DOHH2 (cell line): ENCODE measurements at regions not wholly inside any gene's neighbourhood (a gene's known extent, or its start where the extent isn't known, plus 50 kb on each side); places are given as distances from the start of the nearest gene placed in this dataset.

Experiments used
- EZH2phosphoT487 ChIP-seq: fragments of 200-600 bp; sonication (generic); IDR thresholded peaks from 2 replicates; pipeline ENCODE4 v1.6.1; 2017; ENCODE audit warnings: borderline replicate concordance, mild to moderate bottlenecking, antibody characterized with exemption, low read length, moderate library complexity, mixed read lengths
- TF ChIP-seq, protein P1 (sequence below): fragments of 200-600 bp; sonication (generic); IDR thresholded peaks from one replicate; pipeline ENCODE4 v1.5.1; 2014; ENCODE audit warnings: antibody characterized with exemption, mild to moderate bottlenecking, low read depth, low read length; ENCODE audit not compliant: poor library complexity, severe bottlenecking

DNA sequence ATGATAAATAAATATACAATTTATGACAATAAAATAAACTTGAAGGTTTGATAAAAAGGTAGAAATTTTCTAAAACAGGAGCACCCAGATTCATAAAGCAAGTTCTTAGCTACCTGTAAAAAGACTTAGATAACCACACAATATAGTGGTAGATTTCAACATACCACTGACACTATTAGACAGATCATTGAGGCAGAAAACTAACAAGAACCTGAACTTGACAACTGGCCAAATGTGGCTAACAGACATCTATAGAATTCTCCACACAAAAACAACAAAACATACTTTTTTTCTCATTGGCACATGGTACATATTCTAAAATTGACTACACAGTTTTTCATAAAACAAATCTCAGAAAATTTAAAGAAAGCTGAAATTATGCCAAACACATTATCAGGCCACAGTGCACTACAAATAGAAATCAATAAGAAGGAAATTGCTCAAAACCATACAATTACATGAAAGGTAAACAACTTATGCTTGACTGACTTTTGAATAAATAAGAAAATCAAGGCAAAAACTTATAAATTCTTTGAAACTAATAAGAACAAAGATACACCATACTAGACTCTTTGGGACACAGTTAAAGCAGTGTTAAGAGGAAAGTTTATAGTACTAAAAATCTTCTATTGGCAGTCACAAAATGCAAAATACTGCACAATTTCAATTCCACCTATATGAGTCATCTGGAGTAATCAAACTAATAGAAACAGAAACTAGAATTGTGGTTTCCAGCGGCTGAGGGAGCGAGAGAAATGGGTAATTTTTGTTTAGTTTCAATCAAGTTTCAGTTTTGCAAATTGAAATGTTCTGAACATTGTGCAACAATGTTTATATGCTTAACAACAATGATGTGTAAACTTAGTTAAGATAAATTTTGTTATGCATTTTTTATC is 925.6 kb downstream of the SH3BGRL start:
- TF ChIP-seq, protein P1, sequence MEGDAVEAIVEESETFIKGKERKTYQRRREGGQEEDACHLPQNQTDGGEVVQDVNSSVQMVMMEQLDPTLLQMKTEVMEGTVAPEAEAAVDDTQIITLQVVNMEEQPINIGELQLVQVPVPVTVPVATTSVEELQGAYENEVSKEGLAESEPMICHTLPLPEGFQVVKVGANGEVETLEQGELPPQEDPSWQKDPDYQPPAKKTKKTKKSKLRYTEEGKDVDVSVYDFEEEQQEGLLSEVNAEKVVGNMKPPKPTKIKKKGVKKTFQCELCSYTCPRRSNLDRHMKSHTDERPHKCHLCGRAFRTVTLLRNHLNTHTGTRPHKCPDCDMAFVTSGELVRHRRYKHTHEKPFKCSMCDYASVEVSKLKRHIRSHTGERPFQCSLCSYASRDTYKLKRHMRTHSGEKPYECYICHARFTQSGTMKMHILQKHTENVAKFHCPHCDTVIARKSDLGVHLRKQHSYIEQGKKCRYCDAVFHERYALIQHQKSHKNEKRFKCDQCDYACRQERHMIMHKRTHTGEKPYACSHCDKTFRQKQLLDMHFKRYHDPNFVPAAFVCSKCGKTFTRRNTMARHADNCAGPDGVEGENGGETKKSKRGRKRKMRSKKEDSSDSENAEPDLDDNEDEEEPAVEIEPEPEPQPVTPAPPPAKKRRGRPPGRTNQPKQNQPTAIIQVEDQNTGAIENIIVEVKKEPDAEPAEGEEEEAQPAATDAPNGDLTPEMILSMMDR: no peak
- no peak for TF ChIP-seq EZH2phosphoT487
